HEK293T (cell line): ENCODE measurements at regions not wholly inside any gene's neighbourhood (a gene's known extent, or its start where the extent isn't known, plus 50 kb on each side); places are given as distances from the start of the nearest gene placed in this dataset.

Experiments
- ARNT ChIP-seq: fragments of 450-650 bp; IDR thresholded peaks from 2 replicates; pipeline ENCODE4 v1.6.1; 2017; ENCODE audit warnings: mild to moderate bottlenecking
- BHLHE40 ChIP-seq: fragments of 450-650 bp; IDR thresholded peaks from 2 replicates; pipeline ENCODE4 v1.6.1; 2016; ENCODE audit warnings: mild to moderate bottlenecking, moderate library complexity, borderline replicate concordance
- FOXA1 ChIP-seq: fragments of 450-650 bp; IDR thresholded peaks from 2 replicates; pipeline ENCODE4 v1.6.1; 2016; ENCODE audit warnings: mild to moderate bottlenecking
- FOXK2 ChIP-seq: fragments of 450-650 bp; IDR thresholded peaks from 2 replicates; pipeline ENCODE4 v1.6.1; 2016; ENCODE audit warnings: mild to moderate bottlenecking
- FOXM1 ChIP-seq: fragments of 450-650 bp; IDR thresholded peaks from 2 replicates; pipeline ENCODE4 v1.6.1; 2017; ENCODE audit warnings: mild to moderate bottlenecking, borderline replicate concordance
- HDGF ChIP-seq: fragments of 450-650 bp; IDR thresholded peaks from 2 replicates; pipeline ENCODE4 v1.6.1; 2017; ENCODE audit warnings: antibody characterized with exemption, borderline replicate concordance
- L3MBTL2 ChIP-seq: fragments of 450-650 bp; conservative IDR thresholded peaks from 2 replicates; pipeline ENCODE4 v1.6.1; 2016; ENCODE audit warnings: mild to moderate bottlenecking
- LEF1 ChIP-seq: fragments of 450-650 bp; IDR thresholded peaks from 2 replicates; pipeline ENCODE4 v1.6.1; 2017; ENCODE audit warnings: mild to moderate bottlenecking, borderline replicate concordance
- PKNOX1 ChIP-seq: fragments of 450-650 bp; IDR thresholded peaks from 2 replicates; pipeline ENCODE4 v1.6.1; 2016
- SP1 ChIP-seq: fragments of 450-650 bp; IDR thresholded peaks from 2 replicates; pipeline ENCODE4 v1.6.1; 2017
- SUZ12 ChIP-seq: fragments of 450-650 bp; IDR thresholded peaks from 2 replicates; pipeline ENCODE4 v1.6.1; 2016; ENCODE audit warnings: mild to moderate bottlenecking
- TARDBP ChIP-seq: fragments of 450-650 bp; IDR thresholded peaks from 2 replicates; pipeline ENCODE4 v1.6.1; 2016
- ZNF384 ChIP-seq: fragments of 450-650 bp; IDR thresholded peaks from 2 replicates; pipeline ENCODE4 v1.6.1; 2016

DNA sequence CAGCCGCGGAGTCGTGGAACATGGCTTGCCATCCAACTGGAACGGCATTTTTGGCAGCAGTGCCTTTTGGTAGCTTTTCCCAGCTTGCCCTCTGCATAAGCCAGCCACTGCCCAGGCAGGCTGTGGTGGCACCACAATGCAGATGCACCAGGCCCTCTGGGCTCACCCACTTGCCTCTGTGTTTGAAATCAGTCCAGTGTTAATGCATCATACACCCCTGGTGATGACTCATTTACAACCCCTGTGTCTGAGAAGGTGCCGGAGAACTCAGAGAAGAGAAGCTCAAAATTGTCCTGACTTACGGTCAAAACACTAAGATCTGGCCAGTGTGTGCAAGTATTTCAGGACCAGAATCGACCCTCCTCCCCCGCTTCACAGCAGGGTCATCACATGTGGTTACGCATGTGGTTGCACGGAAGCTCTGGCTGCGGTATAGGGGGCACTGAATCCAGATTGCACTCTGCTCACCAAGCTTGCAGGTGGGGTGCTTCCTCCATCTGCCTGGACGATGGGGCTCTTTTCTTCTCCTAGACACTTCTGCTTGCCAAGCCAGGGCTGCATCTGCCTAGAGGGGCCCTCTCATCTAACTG lies 66.5 kb upstream of the SMIM15 start:
- TF ChIP-seq SUZ12 = no peak
- TF ChIP-seq FOXM1 = no peak
- no peak for TF ChIP-seq HDGF
- no peak for TF ChIP-seq BHLHE40
- TF ChIP-seq ARNT = no peak
- no peak for TF ChIP-seq TARDBP
- TF ChIP-seq FOXA1 = no peak
- no peak for TF ChIP-seq LEF1
- TF ChIP-seq ZNF384 = no peak
- no peak for TF ChIP-seq PKNOX1
- no peak for TF ChIP-seq SP1
- no peak for TF ChIP-seq FOXK2
- TF ChIP-seq L3MBTL2 = no peak
